GM18508 (cell line): ENCODE measurements at regions not wholly inside any gene's neighbourhood (a gene's known extent, or its start where the extent isn't known, plus 50 kb on each side); places are given as distances from the start of the nearest gene placed in this dataset.

Source experiments
- ATAC-seq: cut with Tn5 transposase; IDR thresholded peaks from one replicate; pipeline ENCODE4 v1.9.1; 2021; ENCODE audit warnings: moderate number of reproducible peaks; ENCODE audit not compliant: insufficient read depth, unreplicated experiment

DNA sequence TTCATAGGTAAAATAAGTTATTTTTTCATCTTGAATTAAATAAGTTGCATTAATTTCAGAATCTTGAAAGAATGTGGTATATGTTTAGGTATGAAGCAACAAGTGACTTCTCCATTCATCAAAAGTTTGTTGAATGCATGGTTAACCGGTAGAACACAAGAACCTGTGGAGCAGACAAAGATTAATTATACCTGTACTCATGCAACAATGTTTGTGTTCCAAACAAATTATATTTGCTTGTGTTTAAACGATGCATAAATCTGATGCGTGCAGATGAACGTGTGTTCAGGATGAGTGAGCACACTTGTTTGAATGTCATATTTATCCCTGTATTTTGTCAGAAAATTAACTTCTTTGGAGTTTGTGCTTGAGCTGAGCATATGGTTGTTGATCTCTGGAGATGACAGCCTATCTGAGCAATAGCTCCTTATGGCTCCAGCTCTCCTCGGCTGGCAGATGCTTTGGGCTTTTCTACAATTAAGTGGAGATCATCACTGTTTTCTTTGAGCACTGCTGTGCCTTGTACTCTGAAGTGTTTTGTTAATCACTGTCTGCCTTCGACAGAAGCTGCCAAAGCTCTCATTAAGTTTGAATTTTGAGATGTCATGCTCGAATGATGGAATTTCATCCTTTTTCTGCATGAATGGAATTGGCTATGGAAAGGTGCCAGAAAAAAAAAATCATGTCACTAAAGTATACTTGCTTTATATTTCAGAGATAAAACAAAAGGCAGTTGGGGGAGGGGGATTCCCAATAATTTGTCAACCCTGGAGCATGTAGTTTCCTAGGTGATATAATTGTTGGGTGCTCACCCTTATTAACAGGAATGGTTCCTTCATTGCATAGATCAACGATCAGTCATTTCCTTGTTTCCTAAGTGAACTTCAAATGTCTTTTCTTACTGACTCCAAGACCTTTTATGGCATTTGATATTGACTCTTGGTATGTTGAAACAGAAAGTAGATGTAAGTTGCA is 502.5 kb upstream of the ARRDC3 start:
- no peak for ATAC-seq

DNA sequence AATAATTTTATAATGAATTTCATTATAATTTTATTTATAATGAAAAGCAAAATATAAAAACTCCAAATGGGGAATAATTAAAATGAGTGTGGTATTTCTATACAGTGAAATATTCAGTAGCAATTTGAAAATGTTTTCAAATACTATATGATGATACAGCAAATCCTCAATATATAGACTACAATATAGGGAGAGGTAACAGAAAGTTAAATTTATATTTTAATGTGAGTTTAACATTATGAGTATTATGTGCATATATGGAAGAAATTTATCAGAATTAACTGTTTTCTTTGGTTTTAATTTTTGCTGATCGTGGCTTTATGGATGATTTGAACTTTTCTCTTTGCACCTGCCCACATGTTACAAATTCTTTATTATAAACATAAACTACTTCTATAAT is 500.9 kb upstream of the ARRDC3 start:
- ATAC-seq: no peak

DNA sequence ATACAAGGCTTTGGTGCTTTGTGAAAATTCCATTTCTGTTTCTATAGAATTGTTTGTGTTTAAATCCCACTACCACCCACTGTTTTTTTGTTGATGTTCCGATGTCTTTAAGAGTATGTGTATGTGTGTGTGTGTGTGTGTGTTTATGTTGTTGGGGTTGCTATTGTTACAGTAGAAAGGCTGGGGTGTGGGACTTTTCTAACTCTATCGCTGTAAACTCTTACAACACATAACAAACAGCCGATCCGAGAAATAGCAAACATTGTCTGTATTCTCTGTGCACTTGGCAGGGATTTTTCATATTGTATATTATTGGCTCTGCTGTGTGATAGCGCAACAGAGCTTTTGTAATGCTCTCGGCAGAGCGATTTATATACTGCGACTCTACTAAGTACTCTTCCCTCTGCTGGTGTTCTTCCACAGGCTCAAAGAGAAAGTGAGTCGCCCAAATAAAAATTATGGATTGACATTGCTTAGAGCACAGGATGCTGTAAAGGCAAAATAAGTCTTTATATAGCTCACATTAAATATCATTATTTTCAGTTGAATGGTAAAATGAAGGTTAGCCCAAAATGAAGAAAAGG is 492.2 kb upstream of the ARRDC3 start:
- ATAC-seq: no peak

GRCh38 chr5:91867799-91868198 is 484.7 kb upstream of the ARRDC3 start:
- ATAC-seq: no peak

DNA sequence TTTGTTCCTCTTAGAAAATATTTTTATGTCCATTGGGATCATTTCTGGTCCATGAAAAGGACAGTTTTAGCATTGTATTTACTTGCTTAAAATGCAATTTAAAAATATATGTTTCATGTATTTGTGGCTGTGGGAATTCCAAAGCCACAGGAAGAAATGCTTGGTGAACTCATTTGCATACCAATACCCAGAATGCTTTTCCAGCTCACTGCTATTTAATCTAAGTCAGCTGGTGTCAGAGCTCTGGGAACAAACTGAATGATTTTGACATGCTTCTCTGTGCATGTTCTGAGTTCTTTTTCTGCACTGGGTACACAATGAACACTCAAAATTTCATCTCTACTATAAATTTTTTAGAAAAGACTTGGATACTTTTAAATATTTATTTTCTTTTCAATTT is 482.8 kb upstream of the ARRDC3 start:
- ATAC-seq: no peak

DNA sequence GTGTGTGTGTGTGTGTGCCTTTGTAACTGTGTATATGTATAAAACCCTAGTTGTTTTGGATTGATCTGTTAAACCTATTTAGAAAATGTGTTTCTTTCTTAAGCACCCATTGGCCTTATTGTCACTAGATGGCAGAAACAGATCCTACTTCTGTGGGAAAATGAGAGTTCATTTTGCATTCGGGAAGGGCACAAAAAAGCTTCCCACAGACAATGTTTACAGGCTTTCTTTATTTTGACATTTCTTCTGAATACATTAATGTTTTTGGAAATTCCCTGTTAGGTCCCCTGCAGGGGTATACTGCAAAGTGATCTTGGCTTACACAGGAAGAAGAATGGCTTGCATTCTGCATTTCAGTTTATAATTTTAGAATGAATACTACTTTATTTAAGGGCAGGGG is 481.8 kb upstream of the ARRDC3 start:
- ATAC-seq: no peak

DNA sequence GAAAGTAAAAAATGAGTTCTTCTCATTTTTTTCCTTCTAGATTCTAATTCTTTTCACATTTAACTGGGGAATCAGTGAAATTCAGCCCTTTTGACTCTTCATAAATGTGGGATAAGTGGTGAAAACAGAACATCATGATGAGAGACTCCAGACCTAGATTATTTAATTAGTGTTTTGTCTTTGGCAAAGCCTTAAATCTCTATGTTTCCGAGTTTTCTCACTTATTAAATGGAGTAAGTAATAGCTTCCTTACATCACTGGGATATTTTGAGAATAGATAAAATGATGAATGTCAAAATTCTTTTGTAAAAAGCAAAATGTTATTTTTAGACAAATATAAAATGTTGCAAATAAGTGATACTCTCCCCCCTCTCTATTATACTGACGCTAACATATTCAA is 468.6 kb upstream of the ARRDC3 start:
- no peak for ATAC-seq

- ATAC-seq: no peak
These were observed 466.9 kb upstream of the ARRDC3 start for GRCh38 chr5:91850031-91850430.

DNA sequence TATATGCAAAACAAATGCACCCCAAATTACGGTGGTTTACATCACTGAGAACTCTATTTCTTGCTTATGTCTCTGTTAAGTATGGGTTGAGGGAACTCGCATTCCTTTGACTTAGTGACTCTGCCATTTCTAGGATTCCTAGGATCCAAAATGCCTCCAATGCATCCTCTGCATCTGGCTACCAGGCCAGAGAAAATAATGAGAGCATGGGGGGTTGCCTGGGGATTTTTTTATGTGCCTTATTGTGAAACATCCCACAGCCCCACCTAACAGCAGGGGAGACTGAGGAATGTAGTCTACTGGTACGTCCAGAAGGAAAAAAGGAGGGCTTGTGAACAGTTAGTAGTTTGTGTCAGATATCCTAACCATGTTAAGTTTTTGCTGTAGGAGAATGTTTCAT is 466.0 kb upstream of the ARRDC3 start:
- ATAC-seq: no peak

- ATAC-seq: no peak
These were observed 465.3 kb upstream of the ARRDC3 start for GRCh38 chr5:91848453-91848852.

DNA sequence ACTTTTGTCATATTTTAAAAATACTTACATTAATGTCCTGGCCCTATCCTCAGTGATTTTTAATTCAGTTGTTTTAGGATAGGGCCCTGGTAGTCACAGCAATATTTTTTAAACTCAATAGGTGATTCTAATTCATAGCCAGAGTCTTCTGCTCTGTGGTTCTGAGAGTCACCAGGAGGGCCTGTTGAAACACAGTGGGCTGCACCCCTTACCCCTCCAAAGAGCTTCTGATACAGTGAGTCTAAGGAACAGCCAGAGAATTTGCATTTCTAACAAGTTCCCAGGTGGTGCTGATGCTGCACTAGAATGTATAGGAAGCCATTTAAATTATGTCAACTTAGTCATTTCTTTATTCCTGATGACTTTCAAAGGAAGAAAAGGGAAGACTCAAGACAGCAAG is 458.3 kb upstream of the ARRDC3 start:
- ATAC-seq: no peak

- no peak for ATAC-seq
These were observed 457.3 kb upstream of the ARRDC3 start for GRCh38 chr5:91840412-91840811.

DNA sequence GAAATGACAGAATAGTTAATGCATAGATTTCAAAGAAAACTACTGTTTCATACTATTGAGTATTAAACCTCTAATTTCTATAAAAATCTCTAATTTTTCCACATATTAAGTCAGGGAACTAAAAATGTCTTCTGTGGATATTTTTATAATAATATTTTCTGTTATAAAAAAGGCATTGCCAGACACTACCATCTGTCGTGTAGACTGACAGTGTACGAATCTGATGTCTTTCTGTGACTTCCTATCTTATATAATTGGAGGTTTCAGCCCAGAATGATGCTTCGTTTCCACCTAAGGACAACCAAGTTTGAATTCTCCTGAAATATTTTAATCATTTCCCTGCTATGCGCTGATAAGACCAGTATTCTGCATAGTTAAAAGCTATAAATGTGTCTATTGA is 456.6 kb upstream of the ARRDC3 start:
- ATAC-seq: no peak

GRCh38 chr5:91839233-91839632 is 456.1 kb upstream of the ARRDC3 start:
- no peak for ATAC-seq

DNA sequence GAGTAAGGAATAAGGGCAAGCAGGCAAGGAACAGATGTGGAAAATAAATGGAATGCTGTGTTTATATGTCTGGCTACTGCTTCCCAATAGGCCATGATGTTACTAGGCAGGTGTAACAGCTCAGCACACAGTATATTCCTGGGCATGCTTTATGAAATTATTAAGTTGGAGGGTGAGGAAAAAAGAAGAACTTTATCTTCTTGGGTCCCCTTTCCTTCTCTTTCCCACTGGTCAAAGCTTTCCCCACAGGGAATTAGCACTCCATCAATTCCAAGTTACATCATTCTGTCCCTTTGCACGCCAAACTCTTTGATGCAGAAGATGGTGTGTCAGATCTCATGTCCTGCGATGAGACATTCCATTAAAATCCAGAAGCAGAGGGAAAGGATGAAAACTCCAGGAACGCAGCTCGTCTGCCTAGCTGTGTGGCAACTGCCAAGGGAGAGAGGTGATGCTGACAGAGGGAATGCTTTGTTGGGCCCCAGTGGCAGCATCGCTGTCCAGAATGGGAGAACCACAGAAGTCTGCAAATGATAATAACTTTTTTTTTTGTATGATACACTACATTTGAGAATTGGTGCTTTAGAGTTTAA is 447.3 kb upstream of the ARRDC3 start:
- ATAC-seq: no peak

GRCh38 chr5:91825618-91826017 is 442.5 kb upstream of the ARRDC3 start:
- no peak for ATAC-seq

- ATAC-seq: no peak
These were observed 441.3 kb upstream of the ARRDC3 start for GRCh38 chr5:91824406-91824805.

DNA sequence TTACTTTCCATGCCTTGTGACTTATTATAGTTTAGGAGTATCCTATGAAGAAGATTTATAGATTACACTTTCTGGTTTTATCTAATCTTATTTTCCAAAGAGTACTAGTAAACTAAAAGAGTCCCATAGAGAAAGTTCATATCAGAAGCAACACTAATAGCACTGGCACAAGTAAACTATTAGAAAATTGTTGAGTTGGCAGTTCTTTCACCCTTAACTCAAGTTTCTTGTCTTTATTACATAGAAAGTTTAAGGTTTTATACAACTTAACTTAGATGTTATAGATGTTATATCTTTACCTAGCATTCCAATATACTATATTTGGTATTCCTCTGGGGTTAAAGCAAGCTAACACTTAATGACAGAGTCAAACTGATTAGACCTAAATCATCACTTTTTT is 437.8 kb upstream of the ARRDC3 start:
- no peak for ATAC-seq

GRCh38 chr5:91816681-91817080 is 433.6 kb upstream of the ARRDC3 start:
- ATAC-seq: no peak

DNA sequence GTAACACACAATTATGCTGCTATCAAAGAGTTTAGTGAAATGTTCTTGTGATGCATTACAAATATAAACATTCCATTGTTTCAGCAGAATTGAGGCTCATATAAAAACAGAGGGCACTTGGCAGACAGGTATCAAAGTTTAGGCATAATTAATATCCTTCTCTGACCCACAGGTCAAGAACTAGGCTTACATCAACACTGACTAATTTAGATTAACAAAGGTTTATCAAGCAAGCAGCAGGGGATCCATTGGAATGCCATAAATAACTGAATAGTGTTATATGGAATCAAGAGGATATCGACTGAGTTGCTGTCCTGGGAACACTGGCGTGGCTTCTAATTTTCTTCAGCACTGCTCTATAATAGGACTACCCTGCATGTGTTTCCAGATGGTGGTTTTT is 414.5 kb upstream of the ARRDC3 start:
- ATAC-seq: no peak

GRCh38 chr5:91794856-91795548 is 411.9 kb upstream of the ARRDC3 start:
- no peak for ATAC-seq
